Right kidney (tissue), 1 donor: ENCODE measurements at regions not wholly inside any gene's neighbourhood (a gene's known extent, or its start where the extent isn't known, plus 50 kb on each side); places are given as distances from the start of the nearest gene placed in this dataset.

ENCODE experiments used
- DNase-seq: peaks from one replicate; pipeline ENCODE4 v3.0.0-alpha.2; 2016

- DNase-seq: no peak
Observed at GRCh38 chr3:81043660-81044199, 717.7 kb downstream of the GBE1 start.

GRCh38 chr3:81043009-81043408, 718.4 kb downstream of the GBE1 start:
- DNase-seq: no peak

GRCh38 chr3:81041331-81041730, 720.1 kb downstream of the GBE1 start:
- DNase-seq: no peak

- DNase-seq: no peak
Observed at GRCh38 chr3:81040107-81040506, 721.3 kb downstream of the GBE1 start.

- DNase-seq: no peak
Observed at GRCh38 chr3:81033684-81034083, 727.8 kb downstream of the GBE1 start.

- no peak for DNase-seq
Observed at GRCh38 chr3:81033185-81033584, 728.3 kb downstream of the GBE1 start.

- DNase-seq: no peak
Observed at GRCh38 chr3:81029861-81030260, 731.6 kb downstream of the GBE1 start.

- DNase-seq: no peak
Observed at GRCh38 chr3:81027344-81027743, 734.1 kb downstream of the GBE1 start.

- no peak for DNase-seq
Observed at GRCh38 chr3:81024560-81024959, 736.9 kb downstream of the GBE1 start.

GRCh38 chr3:81022339-81022738, 739.1 kb downstream of the GBE1 start:
- no peak for DNase-seq

GRCh38 chr3:81013360-81013759, 748.1 kb downstream of the GBE1 start:
- no peak for DNase-seq

- no peak for DNase-seq
Observed at GRCh38 chr3:81005992-81006391, 755.5 kb downstream of the GBE1 start.

- no peak for DNase-seq
Observed at GRCh38 chr3:81003817-81004216, 757.6 kb downstream of the GBE1 start.

GRCh38 chr3:81003008-81003645, 758.3 kb downstream of the GBE1 start:
- DNase-seq: no peak

- DNase-seq: no peak
Observed at GRCh38 chr3:80999481-80999880, 762.0 kb downstream of the GBE1 start.

- DNase-seq: no peak
Observed at GRCh38 chr3:80998022-80998421, 763.4 kb downstream of the GBE1 start.

GRCh38 chr3:80997622-80998021, 763.8 kb downstream of the GBE1 start:
- DNase-seq: no peak

- no peak for DNase-seq
Observed at GRCh38 chr3:80994767-80995166, 766.7 kb downstream of the GBE1 start.

- DNase-seq: no peak
Observed at GRCh38 chr3:80994085-80994665, 767.3 kb downstream of the GBE1 start.

- no peak for DNase-seq
Observed at GRCh38 chr3:80993241-80993945, 768.1 kb downstream of the GBE1 start.

- no peak for DNase-seq
Observed at GRCh38 chr3:80983753-80984152, 777.7 kb downstream of the GBE1 start.

GRCh38 chr3:80978216-80978969, 783.1 kb downstream of the GBE1 start:
- no peak for DNase-seq

- no peak for DNase-seq
Observed at GRCh38 chr3:80970292-80970691, 791.2 kb downstream of the GBE1 start.
